ENCODE measurements at regions not wholly inside any gene's neighbourhood (a gene's known extent, or its start where the extent isn't known, plus 50 kb on each side); places are given as distances from the start of the nearest gene placed in this dataset.
"Not testable (repeated sequence)": the region's sequence is repeated elsewhere in the genome, so short reads cannot be mapped to it uniquely, and the experiment has no call there.

DNA sequence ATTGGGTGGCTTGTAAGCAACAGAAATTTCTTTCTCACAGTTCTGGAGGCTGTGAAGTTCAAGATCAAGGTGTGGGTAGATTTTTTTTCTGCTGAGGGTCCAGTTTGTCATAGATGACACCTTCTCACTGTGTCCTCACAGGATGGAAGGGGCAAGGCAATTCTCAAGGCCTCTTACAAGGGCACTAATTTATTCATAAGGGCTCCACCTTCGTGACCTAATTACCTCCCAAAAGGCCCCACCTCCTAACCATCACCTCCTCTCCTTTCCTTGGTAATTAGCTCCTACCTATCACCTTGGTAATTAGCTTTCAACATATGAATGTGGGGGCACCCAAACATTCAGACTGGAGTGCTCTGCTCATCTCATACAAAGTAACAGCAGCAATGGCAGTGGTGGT lies 92.3 kb upstream of the CD44 start:
- ChIA-PET CTCF (interaction anchor here (1.5 to 3.1 kb wide), 3 partner anchors 13 to 27 kb away, joined by 3 to 9 read pairs (median 8); no protein-coding TSS in a partner anchor), POLR2A (no interaction called here)
- DNase-seq (ENCODE audit: extremely low spot score), result no peak
- TF ChIP-seq, protein P1, sequence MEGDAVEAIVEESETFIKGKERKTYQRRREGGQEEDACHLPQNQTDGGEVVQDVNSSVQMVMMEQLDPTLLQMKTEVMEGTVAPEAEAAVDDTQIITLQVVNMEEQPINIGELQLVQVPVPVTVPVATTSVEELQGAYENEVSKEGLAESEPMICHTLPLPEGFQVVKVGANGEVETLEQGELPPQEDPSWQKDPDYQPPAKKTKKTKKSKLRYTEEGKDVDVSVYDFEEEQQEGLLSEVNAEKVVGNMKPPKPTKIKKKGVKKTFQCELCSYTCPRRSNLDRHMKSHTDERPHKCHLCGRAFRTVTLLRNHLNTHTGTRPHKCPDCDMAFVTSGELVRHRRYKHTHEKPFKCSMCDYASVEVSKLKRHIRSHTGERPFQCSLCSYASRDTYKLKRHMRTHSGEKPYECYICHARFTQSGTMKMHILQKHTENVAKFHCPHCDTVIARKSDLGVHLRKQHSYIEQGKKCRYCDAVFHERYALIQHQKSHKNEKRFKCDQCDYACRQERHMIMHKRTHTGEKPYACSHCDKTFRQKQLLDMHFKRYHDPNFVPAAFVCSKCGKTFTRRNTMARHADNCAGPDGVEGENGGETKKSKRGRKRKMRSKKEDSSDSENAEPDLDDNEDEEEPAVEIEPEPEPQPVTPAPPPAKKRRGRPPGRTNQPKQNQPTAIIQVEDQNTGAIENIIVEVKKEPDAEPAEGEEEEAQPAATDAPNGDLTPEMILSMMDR (IDR thresholded peaks at IDR 0.05; ENCODE audit: control extremely low read depth, extremely low read depth, low read depth, missing control alignments), result no peak

DNA sequence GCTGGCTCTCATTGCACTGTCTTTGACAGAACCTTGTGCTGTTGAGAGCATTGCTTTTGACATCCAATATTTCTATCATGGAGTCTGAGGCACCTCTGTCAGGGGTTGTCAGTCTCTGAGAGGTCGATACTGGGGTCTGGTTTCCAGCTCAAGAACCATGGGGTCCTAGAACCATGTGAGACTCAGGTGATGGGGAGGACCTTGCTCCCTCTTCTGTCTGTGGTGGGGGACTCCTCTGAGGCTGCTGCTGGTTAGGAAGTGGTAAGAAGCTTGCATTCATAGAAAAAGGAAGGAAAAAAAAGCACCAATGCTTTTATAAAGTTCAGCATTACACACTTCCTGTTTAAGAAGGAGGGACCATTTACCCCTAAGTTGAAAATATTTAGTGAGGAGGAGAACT lies 91.8 kb upstream of the CD44 start:
- TF ChIP-seq, protein P1 (IDR thresholded peaks at IDR 0.05; ENCODE audit: control extremely low read depth, extremely low read depth, low read depth, missing control alignments), result no peak
- DNase-seq (ENCODE audit: extremely low spot score), result no peak
- ChIA-PET CTCF (interaction anchor here (1.5 to 3.1 kb wide), 3 partner anchors 12 to 27 kb away, joined by 3 to 9 read pairs (median 8); no protein-coding TSS in a partner anchor), POLR2A (no interaction called here)

DNA sequence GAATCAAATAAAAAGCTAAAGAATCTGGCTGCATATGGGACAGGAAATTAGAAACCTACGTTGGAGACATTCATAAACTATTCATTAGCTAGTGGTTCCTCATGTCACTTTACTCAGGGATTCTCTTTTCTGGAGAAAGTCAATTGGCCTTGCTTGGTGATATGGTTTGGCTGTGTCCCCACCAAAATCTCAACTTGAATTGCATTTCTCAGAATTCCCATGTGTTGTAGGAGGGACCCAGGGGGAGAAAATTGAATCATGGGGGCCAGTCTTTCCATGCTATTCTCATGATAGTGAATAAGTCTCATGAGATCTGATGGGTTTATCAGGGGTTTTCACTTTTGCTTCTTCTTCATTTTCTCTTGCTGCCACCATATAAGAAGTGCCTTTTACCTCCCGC lies 91.2 kb upstream of the CD44 start:
- CTCF ChIA-PET, result interaction anchor here (1.5 to 3.1 kb wide), 3 partner anchors 12 to 26 kb away, joined by 3 to 9 read pairs (median 8); no protein-coding TSS in a partner anchor
- TF ChIP-seq, protein P1 (IDR thresholded peaks at IDR 0.05; ENCODE audit: control extremely low read depth, extremely low read depth, low read depth, missing control alignments), result no peak
- no peak for DNase-seq (ENCODE audit: extremely low spot score)
- POLR2A ChIA-PET, result no interaction called here

GRCh38 chr11:35048346-35048745 lies 90.6 kb upstream of the CD44 start:
- POLR2A ChIA-PET; DNase-seq (ENCODE audit: extremely low spot score): not testable (repeated sequence)
- CTCF ChIA-PET, result interaction anchor here (1.5 kb wide), 1 partner anchor 11 kb away, joined by 9 read pairs; no protein-coding TSS in a partner anchor

- TF ChIP-seq, protein P1 (IDR thresholded peaks at IDR 0.05; ENCODE audit: control extremely low read depth, extremely low read depth, low read depth, missing control alignments), result no peak
- ChIA-PET POLR2A (interaction anchor here (1.0 kb wide), 1 partner anchor 95 kb away, joined by 3 read pairs; no protein-coding TSS in a partner anchor), CTCF (interaction anchor here (1.1 to 1.8 kb wide), 7 partner anchors 9 to 73 kb away, joined by 3 to 6 read pairs (median 3); no protein-coding TSS in a partner anchor)
- DNase-seq (ENCODE audit: extremely low spot score), result no peak
Observed at GRCh38 chr11:35049859-35050531, 89.0 kb upstream of the CD44 start.

GRCh38 chr11:35050541-35050995 lies 88.4 kb upstream of the CD44 start:
- ChIA-PET CTCF (interaction anchor here (0.9 to 1.8 kb wide), 11 partner anchors 8 to 121 kb away, joined by 3 to 6 read pairs (median 3); no protein-coding TSS in a partner anchor), POLR2A (interaction anchor here (1.0 kb wide), 1 partner anchor 95 kb away, joined by 3 read pairs; no protein-coding TSS in a partner anchor)
- no peak for DNase-seq (ENCODE audit: extremely low spot score)
- TF ChIP-seq, protein P1 (IDR thresholded peaks at IDR 0.05; ENCODE audit: control extremely low read depth, extremely low read depth, low read depth, missing control alignments), result no peak

Data from GM10248 (cell line).